HEK293 (cell line): ENCODE measurements at regions not wholly inside any gene's neighbourhood (a gene's known extent, or its start where the extent isn't known, plus 50 kb on each side); places are given as distances from the start of the nearest gene placed in this dataset.

ENCODE experiments used
- CTCF ChIA-PET: fragments of 350-600 bp; formaldehyde crosslinking; extraction: SDS; loops from one replicate; lab custom pipeline; 2021; ENCODE audit warnings: antibody characterized with exemption; lab: Yijun Ruan, JAX
- POLR2A ChIA-PET: fragments of 300-600 bp; formaldehyde crosslinking; extraction: SDS; loops from one replicate; lab custom pipeline; 2020; ENCODE audit warnings: antibody characterized with exemption, inconsistent platforms; lab: Yijun Ruan, JAX
- H3K27ac ChIP-seq: fragments of 200-500 bp; sonication (Bioruptor generic); 2 replicates; pipeline ENCODE4 v1.5.1; 2014; ENCODE audit warnings: low read depth, low read length, control low read depth, inconsistent platforms; ENCODE audit errors: extremely low read depth
- H3K36me3 ChIP-seq, 2 experiments: fragments of 200-500 bp in 1 of 2; sonication (Bioruptor generic) in 1 of 2; 1 replicate in 1 of 2; 2 replicates in 1 of 2; pipeline ENCODE4 v1.5.1; 2014 to 2017; ENCODE audit warnings: inconsistent platforms in 2 of 2, low read length in 2 of 2; ENCODE audit not compliant: control insufficient read depth in 2 of 2, insufficient read depth in 1 of 2
- H3K4me1 ChIP-seq: fragments of 200-500 bp; sonication (Bioruptor generic); 2 replicates; pipeline ENCODE4 v1.5.1; 2014; ENCODE audit warnings: mild to moderate bottlenecking, low read length, inconsistent platforms; ENCODE audit not compliant: control insufficient read depth, insufficient read depth
- H3K4me3 ChIP-seq: 2 replicates; pipeline ENCODE4 v1.5.1; 2011; ENCODE audit warnings: low read depth, mild to moderate bottlenecking, control low read depth, low read length, moderate library complexity
- H3K9me3 ChIP-seq: fragments of 200-500 bp; sonication (Bioruptor generic); 2 replicates; pipeline ENCODE4 v1.5.1; 2014; ENCODE audit warnings: low read depth, low read length, inconsistent platforms; ENCODE audit not compliant: control insufficient read depth, insufficient read depth
- GLIS2 ChIP-seq: fragments of 450-650 bp; formaldehyde crosslinking; IDR thresholded peaks from 2 replicates; pipeline ENCODE4 v1.5.1; 2016; ENCODE audit warnings: missing biosample characterization, missing genetic modification characterization
- HOXC10 ChIP-seq: sonication (generic); formaldehyde crosslinking; IDR thresholded peaks from 2 replicates; pipeline ENCODE4 v1.8.1; 2023; ENCODE audit warnings: mild to moderate bottlenecking, missing genetic modification reagents
- KLF8 ChIP-seq: fragments of 450-650 bp; formaldehyde crosslinking; IDR thresholded peaks from 2 replicates; pipeline ENCODE4 v1.5.1; 2016; ENCODE audit warnings: missing biosample characterization, missing genetic modification characterization
- MEIS1 ChIP-seq: sonication (generic); formaldehyde crosslinking; IDR thresholded peaks from 2 replicates; pipeline ENCODE4 v1.8.1; 2022; ENCODE audit warnings: missing genetic modification reagents, mild to moderate bottlenecking, borderline replicate concordance
- MZF1 ChIP-seq: fragments of 450-650 bp; formaldehyde crosslinking; IDR thresholded peaks from 2 replicates; pipeline ENCODE4 v1.5.1; 2017; ENCODE audit warnings: missing biosample characterization, missing genetic modification characterization, borderline replicate concordance
- SALL2 ChIP-seq: fragments of 450-650 bp; formaldehyde crosslinking; IDR thresholded peaks from 2 replicates; pipeline ENCODE4 v1.5.0; 2017; ENCODE audit warnings: missing biosample characterization, mild to moderate bottlenecking, missing genetic modification characterization, borderline replicate concordance
- TRIM28 ChIP-seq: IDR thresholded peaks from 2 replicates; pipeline ENCODE4 v1.6.1; 2011; ENCODE audit warnings: low read length, control low read depth, borderline replicate concordance
- TSHZ1 ChIP-seq: fragments of 450-650 bp; formaldehyde crosslinking; IDR thresholded peaks from 2 replicates; pipeline ENCODE4 v1.5.1; 2016; ENCODE audit warnings: missing biosample characterization, missing genetic modification characterization, borderline replicate concordance
- WT1 ChIP-seq: fragments of 450-650 bp; formaldehyde crosslinking; IDR thresholded peaks from 2 replicates; pipeline ENCODE4 v1.5.1; 2016; ENCODE audit warnings: missing biosample characterization, missing genetic modification characterization
- ZBTB10 ChIP-seq: fragments of 450-650 bp; formaldehyde crosslinking; IDR thresholded peaks from 2 replicates; pipeline ENCODE4 v1.5.1; 2016; ENCODE audit warnings: missing biosample characterization, missing genetic modification characterization
- ZNF114 ChIP-seq: fragments of 450-650 bp; formaldehyde crosslinking; IDR thresholded peaks from 2 replicates; pipeline ENCODE4 v1.5.0; 2017; ENCODE audit warnings: missing biosample characterization, missing genetic modification characterization
- ZNF148 ChIP-seq: fragments of 450-650 bp; formaldehyde crosslinking; IDR thresholded peaks from 2 replicates; pipeline ENCODE4 v1.5.0; 2017; ENCODE audit warnings: missing biosample characterization, missing genetic modification characterization, borderline replicate concordance
- ZNF169 ChIP-seq: fragments of 450-650 bp; formaldehyde crosslinking; IDR thresholded peaks from 2 replicates; pipeline ENCODE4 v1.5.1; 2016; ENCODE audit warnings: missing biosample characterization, missing genetic modification characterization
- ZNF18 ChIP-seq: fragments of 450-650 bp; formaldehyde crosslinking; IDR thresholded peaks from 2 replicates; pipeline ENCODE4 v1.5.1; 2016; ENCODE audit warnings: missing biosample characterization, missing genetic modification characterization
- ZNF19 ChIP-seq: fragments of 450-650 bp; formaldehyde crosslinking; IDR thresholded peaks from 2 replicates; pipeline ENCODE4; 2016; ENCODE audit warnings: missing biosample characterization, missing genetic modification characterization, low read depth
- ZNF23 ChIP-seq: fragments of 450-650 bp; formaldehyde crosslinking; IDR thresholded peaks from 2 replicates; pipeline ENCODE4 v1.5.1; 2016; ENCODE audit warnings: missing biosample characterization, missing genetic modification characterization, borderline replicate concordance
- ZNF302 ChIP-seq: fragments of 450-650 bp; formaldehyde crosslinking; IDR thresholded peaks from 2 replicates; pipeline ENCODE4 v1.5.1; 2016; ENCODE audit warnings: missing biosample characterization, missing genetic modification characterization, low read depth
- ZNF510 ChIP-seq: fragments of 450-650 bp; formaldehyde crosslinking; IDR thresholded peaks from 2 replicates; pipeline ENCODE4 v1.5.1; 2018; ENCODE audit warnings: mild to moderate bottlenecking, missing genetic modification characterization, missing biosample characterization; ENCODE audit not compliant: insufficient replicate concordance
- ZNF513 ChIP-seq: fragments of 450-650 bp; IDR thresholded peaks from 2 replicates; pipeline ENCODE4 v1.5.1; 2018; ENCODE audit warnings: missing biosample characterization, missing genetic modification characterization
- ZNF585B ChIP-seq: fragments of 450-650 bp; formaldehyde crosslinking; IDR thresholded peaks from 2 replicates; pipeline ENCODE4 v1.5.1; 2016; ENCODE audit warnings: missing biosample characterization, missing genetic modification characterization
- ZNF610 ChIP-seq: fragments of 450-650 bp; formaldehyde crosslinking; IDR thresholded peaks from 2 replicates; pipeline ENCODE4 v1.5.1; 2016; ENCODE audit warnings: missing biosample characterization, missing genetic modification characterization, borderline replicate concordance
- ZNF747 ChIP-seq: fragments of 450-650 bp; formaldehyde crosslinking; IDR thresholded peaks from 2 replicates; pipeline ENCODE4 v1.5.1; 2016; ENCODE audit warnings: missing biosample characterization, missing genetic modification characterization
- ZNF830 ChIP-seq: fragments of 450-650 bp; IDR thresholded peaks from 2 replicates; pipeline ENCODE4 v1.5.0; 2018; ENCODE audit warnings: missing biosample characterization, missing genetic modification characterization, low read depth, mild to moderate bottlenecking, moderate library complexity
- ZNF837 ChIP-seq: fragments of 450-650 bp; formaldehyde crosslinking; IDR thresholded peaks from 2 replicates; pipeline ENCODE4 v1.5.1; 2016; ENCODE audit warnings: missing biosample characterization, missing genetic modification characterization
- ZNF843 ChIP-seq: fragments of 450-650 bp; formaldehyde crosslinking; IDR thresholded peaks from 2 replicates; pipeline ENCODE4 v1.5.1; 2016; ENCODE audit warnings: missing biosample characterization, missing genetic modification characterization

- H3K36me3 ChIP-seq = no peaks in the 10 kb centered on the region
- no peaks in the 10 kb centered on the region for H3K9me3 ChIP-seq
- no peak overlapping the region for H3K4me3 ChIP-seq
- ChIA-PET CTCF (no interaction called here), POLR2A (no interaction called here)
- no peak overlapping the region for H3K27ac ChIP-seq
- no peaks in the 10 kb centered on the region for H3K4me1 ChIP-seq
- TF ChIP-seq MZF1 (tag by site-specific recombination) = no peak
- TF ChIP-seq HOXC10 = no peak
- TF ChIP-seq TSHZ1 = no peak
- TF ChIP-seq ZNF747 = no peak
- no peak for TF ChIP-seq ZBTB10 (tag by site-specific recombination)
- no peak for TF ChIP-seq ZNF148 (tag by site-specific recombination)
- no peak for TF ChIP-seq WT1 (tag by site-specific recombination)
- TF ChIP-seq GLIS2 (tag by site-specific recombination) = no peak
- TF ChIP-seq ZNF114 (tag by site-specific recombination) = no peak
Observed at GRCh38 chr1:195428927-195429326, 1179.3 kb downstream of the KCNT2 start.

- no peaks in the 10 kb centered on the region for H3K9me3 ChIP-seq
- H3K36me3 ChIP-seq = no peaks in the 10 kb centered on the region
- ChIA-PET POLR2A (no interaction called here), CTCF (no interaction called here)
- no peak overlapping the region for H3K27ac ChIP-seq
- no peak overlapping the region for H3K4me3 ChIP-seq
- no peaks in the 10 kb centered on the region for H3K4me1 ChIP-seq
- TF ChIP-seq ZNF510 (tag by site-specific recombination) (no peak), ZNF23 (tag by site-specific recombination) (no peak), ZNF830 (tag by site-specific recombination) (no peak), ZNF513 (no peak), ZNF169 (no peak), MEIS1 (CRISPR knock-in tag) (no peak), ZNF837 (tag by site-specific recombination) (no peak), ZNF302 (tag by site-specific recombination) (no peak), KLF8 (no peak), ZNF610 (no peak), TRIM28 (no peak), ZNF19 (tag by site-specific recombination) (no peak), ZNF843 (tag by site-specific recombination) (no peak), ZNF18 (tag by site-specific recombination) (no peak), SALL2 (tag by site-specific recombination) (no peak), ZNF585B (tag by site-specific recombination) (no peak)
Observed at GRCh38 chr1:195415584-195415983, 1192.7 kb downstream of the KCNT2 start.
